H9 (cell line): ENCODE measurements at regions not wholly inside any gene's neighbourhood (a gene's known extent, or its start where the extent isn't known, plus 50 kb on each side); places are given as distances from the start of the nearest gene placed in this dataset.

Experiments used
- DNase-seq: peaks from one replicate; pipeline ENCODE4 v3.0.0-alpha.2; 2017
- H2AFZ ChIP-seq: one replicate; pipeline ENCODE4 v1.6.1; 2013; ENCODE audit warnings: mild to moderate bottlenecking, low read length, control low read depth, moderate library complexity
- H2AK5ac ChIP-seq: 2 replicates; pipeline ENCODE4 v1.6.1; 2013; ENCODE audit warnings: low read length, control low read depth, mixed read lengths; ENCODE audit not compliant: insufficient read length
- H2BK120ac ChIP-seq: one replicate; pipeline ENCODE4 v1.6.1; 2013; ENCODE audit warnings: low read depth, mild to moderate bottlenecking, low read length, control low read depth, inconsistent platforms; ENCODE audit not compliant: poor library complexity, severe bottlenecking
- H2BK12ac ChIP-seq: 2 replicates; pipeline ENCODE4 v1.6.1; 2013; ENCODE audit warnings: low read length, control low read depth, mixed read lengths, low read depth; ENCODE audit not compliant: insufficient read length
- H2BK15ac ChIP-seq: 2 replicates; pipeline ENCODE4 v1.6.1; 2013; ENCODE audit warnings: low read depth, low read length, control low read depth
- H2BK20ac ChIP-seq: one replicate; pipeline ENCODE4 v1.6.1; 2013; ENCODE audit warnings: low read depth, mild to moderate bottlenecking, low read length, control low read depth, inconsistent platforms; ENCODE audit not compliant: poor library complexity, severe bottlenecking
- H2BK5ac ChIP-seq: 2 replicates; pipeline ENCODE4 v1.6.1; 2013; ENCODE audit warnings: low read length, control low read depth, mixed read lengths; ENCODE audit not compliant: insufficient read length
- H3K14ac ChIP-seq: 2 replicates; pipeline ENCODE4 v1.6.1; 2013; ENCODE audit warnings: low read length, control low read depth; ENCODE audit not compliant: insufficient read depth
- H3K18ac ChIP-seq: 2 replicates; pipeline ENCODE4 v1.6.1; 2013; ENCODE audit warnings: low read depth, mild to moderate bottlenecking, mixed read lengths, low read length, control low read depth; ENCODE audit not compliant: insufficient read length
- H3K23ac ChIP-seq: 2 replicates; pipeline ENCODE4 v1.6.1; 2013; ENCODE audit warnings: low read length, control low read depth, mixed read lengths, low read depth; ENCODE audit not compliant: insufficient read length
- H3K23me2 ChIP-seq: 2 replicates; pipeline ENCODE4 v1.6.1; 2013; ENCODE audit warnings: low read depth, mild to moderate bottlenecking, mixed read lengths, low read length, control low read depth; ENCODE audit not compliant: insufficient read length, poor library complexity, severe bottlenecking
- H3K27ac ChIP-seq: 2 replicates; pipeline ENCODE4 v1.5.1; 2013; ENCODE audit warnings: low read length, control low read depth, mixed read lengths, low read depth; ENCODE audit not compliant: insufficient read length
- H3K27me3 ChIP-seq: 2 replicates; pipeline ENCODE4 v1.6.1; 2013; ENCODE audit warnings: low read length, control low read depth, inconsistent platforms; ENCODE audit not compliant: insufficient read depth
- H3K4ac ChIP-seq: 2 replicates; pipeline ENCODE4 v1.6.1; 2013; ENCODE audit warnings: low read depth, mild to moderate bottlenecking, control low read depth, inconsistent platforms, low read length, moderate library complexity
- H3K4me1 ChIP-seq: 2 replicates; pipeline ENCODE4 v1.6.1; 2013; ENCODE audit warnings: low read length, control low read depth, inconsistent platforms; ENCODE audit not compliant: insufficient read depth
- H3K4me2 ChIP-seq: 2 replicates; pipeline ENCODE4 v1.6.1; 2013; ENCODE audit warnings: low read length, control low read depth, mixed read lengths; ENCODE audit not compliant: insufficient read length, insufficient read depth
- H3K56ac ChIP-seq: 2 replicates; pipeline ENCODE4 v1.6.1; 2013; ENCODE audit warnings: low read depth, mild to moderate bottlenecking, mixed read lengths, low read length, control low read depth; ENCODE audit not compliant: insufficient read length
- H3K79me1 ChIP-seq: 2 replicates; pipeline ENCODE4 v1.6.1; 2013; ENCODE audit warnings: low read depth, mild to moderate bottlenecking, moderate library complexity, low read length, control low read depth, inconsistent platforms; ENCODE audit not compliant: insufficient read depth, poor library complexity, severe bottlenecking
- H3K79me2 ChIP-seq: 2 replicates; pipeline ENCODE4 v1.6.1; 2013; ENCODE audit warnings: low read length, control low read depth, inconsistent platforms; ENCODE audit not compliant: insufficient read depth
- H3K9ac ChIP-seq: 2 replicates; pipeline ENCODE4 v1.6.1; 2013; ENCODE audit warnings: low read length, control low read depth, mixed read lengths; ENCODE audit not compliant: insufficient read length; ENCODE audit errors: extremely low read depth
- H3K9me3 ChIP-seq: one replicate; pipeline ENCODE4 v1.6.1; 2013; ENCODE audit warnings: low read depth, low read length, inconsistent platforms; ENCODE audit not compliant: control insufficient read depth
- H3T11ph ChIP-seq: one replicate; pipeline ENCODE4 v1.6.1; 2013; ENCODE audit warnings: mild to moderate bottlenecking, low read length, control low read depth, inconsistent platforms
- H4K20me1 ChIP-seq: one replicate; pipeline ENCODE4 v1.6.1; 2013; ENCODE audit not compliant: control insufficient read depth, insufficient read length, insufficient read depth
- H4K5ac ChIP-seq: 2 replicates; pipeline ENCODE4 v1.6.1; 2013; ENCODE audit warnings: low read depth, mild to moderate bottlenecking, mixed read lengths, low read length, control low read depth; ENCODE audit not compliant: insufficient read length
- H4K8ac ChIP-seq: replicated peaks from 2 replicates; pipeline ENCODE4 v1.6.1; 2013; ENCODE audit warnings: low read length, control low read depth, mixed read lengths, low read depth; ENCODE audit not compliant: insufficient read length
- H4K91ac ChIP-seq: 2 replicates; pipeline ENCODE4 v1.6.1; 2013; ENCODE audit warnings: low read depth, mild to moderate bottlenecking, moderate library complexity, mixed read lengths, low read length, control low read depth; ENCODE audit not compliant: insufficient read length
- H3K27ac Mint-ChIP-seq, 3 experiments: 2 replicates in 2 of 3; 3 replicates in 1 of 3; pipeline ENCODE4 v1.8.0; 2020 to 2021; ENCODE audit warnings: mixed read lengths in 3 of 3, mild to moderate bottlenecking in 1 of 3, moderate library complexity in 1 of 3
- H3K27me3 Mint-ChIP-seq: 2 replicates; pipeline ENCODE4 v1.8.0; 2021; ENCODE audit warnings: low read depth, mild to moderate bottlenecking, moderate library complexity, mixed read lengths
- H3K36me3 Mint-ChIP-seq, 3 experiments: 2 replicates in 2 of 3; 3 replicates in 1 of 3; pipeline ENCODE4 v1.8.0; 2020 to 2021; ENCODE audit warnings: low read depth in 3 of 3, mixed read lengths in 3 of 3; ENCODE audit not compliant: insufficient read depth in 1 of 3
- H3K4me1 Mint-ChIP-seq, 2 experiments: 2 replicates each; pipeline ENCODE4 v1.8.0; 2020; ENCODE audit warnings: mixed read lengths in 2 of 2
- H3K4me3 Mint-ChIP-seq, 2 experiments: 2 replicates in 1 of 2; 3 replicates in 1 of 2; pipeline ENCODE4 v1.8.0; 2020 to 2021; ENCODE audit warnings: mild to moderate bottlenecking in 2 of 2, mixed read lengths in 2 of 2, moderate library complexity in 1 of 2
- H3K9me3 Mint-ChIP-seq, 2 experiments: 2 replicates in 1 of 2; 3 replicates in 1 of 2; pipeline ENCODE4 v1.8.0; 2020; ENCODE audit warnings: mild to moderate bottlenecking in 2 of 2, mixed read lengths in 2 of 2, moderate library complexity in 1 of 2
- WGBS: extraction: QIAGEN DNeasy Blood & Tissue Kit; methylation state at CpG from one replicate; pipeline ENCODE4 v1.1.7; 2013; ENCODE audit warnings: missing lambda C conversion rate, low lambda C conversion rate, mixed read lengths; ENCODE audit not compliant: insufficient read length; ENCODE audit errors: extremely low coverage; 5-methylcytosine and 5-hydroxymethylcytosine counted together
- TF ChIP-seq, protein P1 (sequence below): fragments of 200-600 bp; sonication (generic); conservative IDR thresholded peaks from 3 replicates; pipeline ENCODE4 v1.8.0; 2021; ENCODE audit warnings: antibody characterized with exemption, mild to moderate bottlenecking

DNA sequence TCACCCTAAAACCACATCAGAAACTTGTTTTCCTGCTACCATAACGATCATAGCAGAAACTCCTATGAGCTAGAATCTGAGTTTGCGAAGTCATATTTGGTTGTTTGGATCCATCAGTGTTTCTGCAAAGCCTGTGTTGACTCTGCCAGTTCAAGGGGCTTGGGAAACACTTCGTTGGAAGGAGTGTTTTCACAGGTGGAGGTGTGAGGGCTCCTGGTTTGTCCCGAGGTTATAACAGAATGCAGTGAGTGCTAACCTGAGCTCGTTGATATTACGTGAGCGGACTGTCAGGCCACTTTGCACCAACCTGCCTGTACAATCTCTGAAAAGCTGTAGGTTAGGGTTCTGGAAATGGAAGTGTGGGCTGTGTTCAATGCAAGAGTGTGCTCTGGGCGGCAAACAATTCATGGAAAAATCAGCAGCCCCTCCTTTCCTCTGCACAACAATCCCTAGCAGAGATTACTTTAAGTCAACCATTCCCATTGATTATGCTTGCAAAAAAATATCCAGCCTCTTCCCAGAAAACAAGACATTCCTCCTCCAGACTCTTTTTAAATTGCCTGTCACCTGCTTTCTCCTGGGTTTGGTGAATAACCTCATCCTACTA lies 622.0 kb downstream of the TYW1 start:
- H3K9me3 Mint-ChIP-seq: no peaks in the 10 kb centered on the region; a peak in 1 of 5 replicates

More for the DNA sequence above, 622.0 kb downstream of the TYW1 start:
- Histone ChIP-seq H3K27ac (no peak overlapping the region), H3K79me1 (no peaks in the 10 kb centered on the region), H2AK5ac (no peak overlapping the region), H3K14ac (no peak overlapping the region), H2AFZ (no peak overlapping the region), H2BK12ac (no peak overlapping the region), H3K23ac (no peak overlapping the region), H3K27me3 (no peaks in the 10 kb centered on the region), H2BK5ac (no peak overlapping the region), H3K4ac (no peak overlapping the region), H3K18ac (no peak overlapping the region), H2BK120ac (no peak overlapping the region), H3K9ac (no peak overlapping the region), H2BK20ac (no peak overlapping the region), H3K79me2 (no peaks in the 10 kb centered on the region), H3K4me2 (no peak overlapping the region), H2BK15ac (no peak overlapping the region), H4K91ac (no peak overlapping the region), H4K5ac (no peak overlapping the region), H4K20me1 (no peaks in the 10 kb centered on the region), H3K56ac (no peak overlapping the region), H3T11ph (no peak overlapping the region), H3K23me2 (no peaks in the 10 kb centered on the region), H4K8ac (no peak overlapping the region), H3K9me3 (no peaks in the 10 kb centered on the region), H3K4me1 (no peaks in the 10 kb centered on the region; the same call in 1 of the 2 replicates)
- TF ChIP-seq, protein P1, sequence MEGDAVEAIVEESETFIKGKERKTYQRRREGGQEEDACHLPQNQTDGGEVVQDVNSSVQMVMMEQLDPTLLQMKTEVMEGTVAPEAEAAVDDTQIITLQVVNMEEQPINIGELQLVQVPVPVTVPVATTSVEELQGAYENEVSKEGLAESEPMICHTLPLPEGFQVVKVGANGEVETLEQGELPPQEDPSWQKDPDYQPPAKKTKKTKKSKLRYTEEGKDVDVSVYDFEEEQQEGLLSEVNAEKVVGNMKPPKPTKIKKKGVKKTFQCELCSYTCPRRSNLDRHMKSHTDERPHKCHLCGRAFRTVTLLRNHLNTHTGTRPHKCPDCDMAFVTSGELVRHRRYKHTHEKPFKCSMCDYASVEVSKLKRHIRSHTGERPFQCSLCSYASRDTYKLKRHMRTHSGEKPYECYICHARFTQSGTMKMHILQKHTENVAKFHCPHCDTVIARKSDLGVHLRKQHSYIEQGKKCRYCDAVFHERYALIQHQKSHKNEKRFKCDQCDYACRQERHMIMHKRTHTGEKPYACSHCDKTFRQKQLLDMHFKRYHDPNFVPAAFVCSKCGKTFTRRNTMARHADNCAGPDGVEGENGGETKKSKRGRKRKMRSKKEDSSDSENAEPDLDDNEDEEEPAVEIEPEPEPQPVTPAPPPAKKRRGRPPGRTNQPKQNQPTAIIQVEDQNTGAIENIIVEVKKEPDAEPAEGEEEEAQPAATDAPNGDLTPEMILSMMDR: no peak
- H3K27ac Mint-ChIP-seq: no peak overlapping the region; a peak in 1 of 7 replicates
- no peak for DNase-seq
- peaks cover 33 to 36% of the 10 kb centered on the region in 2 experiments for H3K4me1 Mint-ChIP-seq
- H3K27me3 Mint-ChIP-seq: peaks cover 22% of the 10 kb centered on the region
- no peaks in the 10 kb centered on the region for H3K36me3 Mint-ChIP-seq
- no CpG with 5 or more reads among the region's 8 CpGs for WGBS
- no peak overlapping the region for H3K4me3 Mint-ChIP-seq
